Heart left ventricle (tissue), 16 donors: ENCODE measurements at regions not wholly inside any gene's neighbourhood (a gene's known extent, or its start where the extent isn't known, plus 50 kb on each side); places are given as distances from the start of the nearest gene placed in this dataset.
"Not testable (repeated sequence)": the region's sequence is repeated elsewhere in the genome, so short reads cannot be mapped to it uniquely, and the experiment has no call there.

Experiments used
- ATAC-seq, 4 donors: fragments of 200-7000 bp; cut with Tn5 transposase; one replicate each; pipeline ENCODE4 v1.9.1; 2020 to 2022; ENCODE audit warnings: moderate library complexity in 4 of 4, mild to moderate bottlenecking in 3 of 4, moderate number of reproducible peaks in 1 of 4
- DNase-seq, 5 donors: peaks; one replicate each; pipeline ENCODE4 v3.0.0-alpha.2; 2020
- H3K27ac ChIP-seq, 12 donors: fragments of 200-600 bp; sonication (generic) in 4 of 12; one replicate each; pipeline versions ENCODE4 v1.5.0 to v1.8.0; 2016 to 2022; ENCODE audit warnings: mild to moderate bottlenecking in 2 of 12
- H3K27me3 ChIP-seq, 9 donors: fragments of 200-600 bp; sonication (generic) in 2 of 9; one replicate each; pipeline versions ENCODE4 v1.5.1 to v1.8.0; 2016 to 2022; ENCODE audit warnings: mild to moderate bottlenecking in 3 of 9
- H3K36me3 ChIP-seq, 9 donors: fragments of 200-600 bp; sonication (generic) in 2 of 9; one replicate each; pipeline versions ENCODE4 v1.5.0 to v1.8.0; 2018 to 2022; ENCODE audit warnings: mild to moderate bottlenecking in 2 of 9
- H3K4me1 ChIP-seq, 12 donors: fragments of 200-600 bp; sonication (generic) in 4 of 12; one replicate each; pipeline versions ENCODE4 v1.5.0 to v1.8.0; 2016 to 2022; ENCODE audit warnings: mild to moderate bottlenecking in 3 of 12
- H3K4me3 ChIP-seq, 12 donors: fragments of 200-600 bp; sonication (generic) in 4 of 12; one replicate each; pipeline versions ENCODE4 v1.5.0 to v1.8.0; 2017 to 2022; ENCODE audit warnings: mild to moderate bottlenecking in 9 of 12, moderate library complexity in 4 of 12
- H3K9me3 ChIP-seq, 12 donors: fragments of 200-600 bp; sonication (generic) in 4 of 12; one replicate each; pipeline versions ENCODE4 v1.5.0 to v1.8.0; 2016 to 2022; ENCODE audit warnings: mild to moderate bottlenecking in 1 of 12
- CTCF ChIP-seq, 12 donors: fragments of 200-600 bp; sonication (generic) in 4 of 12; IDR thresholded peaks; one replicate each; pipeline versions ENCODE4 v1.5.0 to v1.8.0; 2018 to 2022; ENCODE audit warnings: antibody characterized with exemption in 12 of 12, mild to moderate bottlenecking in 5 of 12
- POLR2A ChIP-seq, 2 donors: fragments of 450-650 bp; IDR thresholded peaks; one replicate each; pipeline ENCODE4 v1.6.1; 2017; ENCODE audit warnings: antibody characterized with exemption in 2 of 2, mild to moderate bottlenecking in 2 of 2, moderate library complexity in 2 of 2
- WGBS, 4 donors: extraction: QIAGEN DNeasy Blood & Tissue Kit in 2 of 4; methylation state at CpG; one replicate each; pipeline versions ENCODE4 v1.1.5 to v1.1.7; 2013 to 2018; 5-methylcytosine and 5-hydroxymethylcytosine counted together
- intact Hi-C, 10 donors: fragments of 100-400 bp; cut with DNase I; formaldehyde crosslinking; loops; one replicate each; pipeline versions ENCODE4 v1.11.1 to v1.14.2; 2022
- donor health status: ischemic (EF 13 %, LVEDD 7.1; RV severe dilation, severe dysfunction).
- donor health status: healthy with polysubstance abuse.
- donor health status: DM: no; HTN: yes; CAD: no.
- donor health status: DM: no; HTN: no; CAD: no.
- donor health status: ischemic (EF 25% LVEDD 6.9; RV normal size, moderate dysfunction).
- donor health status: ischemic (EF 25% LVEDD 5.7; RV mildly dilated, moderate dysfunction).
- donor health status: healthy.
- donor health status: DM: yes; HTN: yes; CAD: no.
- donor health status: ischemic (EF 35%, LVEDD 5.7; RV mildly dilated, moderate dysfunction).
- donor health status: nonischemic (EF 11% LVEDD 7.7; RV severe dilation, severe dysfunction).
- donor health status: DM: yes; HTN: yes; CAD: no.
- donor health status: PGD.
- donor health status: ischemic (EF 29% LVEDD 5.4; RV normal size, mild dysfunction).
- donor health status: nonischemic (EF 23%, LVEDD 6.1; RV moderate dilation, normal function).

GRCh38 chr1:177411381-177411780, 240.6 kb downstream of the BRINP2 start:
- Histone ChIP-seq H3K36me3 (no peaks in the 10 kb centered on the region), H3K9me3 (no peaks in the 10 kb centered on the region), H3K4me3 (no peak overlapping the region), H3K27me3 (peaks cover 0 to 6% (median 0%) of the 10 kb centered on the region in 9 donors), H3K4me1 (no peaks in the 10 kb centered on the region), H3K27ac (no peak overlapping the region)
- intact Hi-C loops: no loop called here
- DNase-seq (no peak), ATAC-seq (no peak)
- WGBS, 4 donors: 50 to 62% (median 54%) methylated on average over 3 of the region's 3 CpGs
- TF ChIP-seq POLR2A (IDR thresholded peaks at IDR 0.05): no peak
- no peak for TF ChIP-seq CTCF (IDR thresholded peaks at IDR 0.05)

- Histone ChIP-seq H3K36me3 (no peaks in the 10 kb centered on the region), H3K27ac (no peak overlapping the region), H3K4me3 (no peak overlapping the region), H3K4me1 (no peaks in the 10 kb centered on the region), H3K9me3 (no peaks in the 10 kb centered on the region), H3K27me3 (peaks cover 0 to 6% (median 0%) of the 10 kb centered on the region in 9 donors)
- no peak for TF ChIP-seq CTCF (IDR thresholded peaks at IDR 0.05)
- no peak for TF ChIP-seq POLR2A (IDR thresholded peaks at IDR 0.05)
- intact Hi-C loops: no loop called here
- ATAC-seq: no peak
- WGBS, 4 donors: 61 to 69% (median 65%) methylated on average over 5 of the region's 5 CpGs
- DNase-seq: no peak
Measured at GRCh38 chr1:177410179-177410766, 239.5 kb downstream of the BRINP2 start.

- ATAC-seq, H3K36me3 ChIP-seq, H3K9me3 ChIP-seq, DNase-seq, H3K4me3 ChIP-seq, intact Hi-C loops, H3K27me3 ChIP-seq, H3K27ac ChIP-seq, H3K4me1 ChIP-seq: not testable (repeated sequence)
- 82 to 87% (median 86%) methylated on average over 14 of the region's 14 CpGs for WGBS, 4 donors
Measured at GRCh38 chr1:177406323-177406722, 235.6 kb downstream of the BRINP2 start.

- intact Hi-C loops: no loop called here
- 86 to 89% (median 87%) methylated on average over 3 of the region's 3 CpGs for WGBS, 4 donors
- TF ChIP-seq POLR2A (IDR thresholded peaks at IDR 0.05): no peak
- TF ChIP-seq CTCF (IDR thresholded peaks at IDR 0.05): no peak
Measured at GRCh38 chr1:177392336-177392735, 221.6 kb downstream of the BRINP2 start.

More at GRCh38 chr1:177392336-177392735, 221.6 kb downstream of the BRINP2 start:
- Histone ChIP-seq H3K27ac (no peak overlapping the region), H3K36me3 (no peaks in the 10 kb centered on the region), H3K27me3 (peaks cover 0 to 14% (median 0%) of the 10 kb centered on the region in 9 donors), H3K4me1 (no peaks in the 10 kb centered on the region), H3K9me3 (no peaks in the 10 kb centered on the region), H3K4me3 (no peak overlapping the region)
- no peak for DNase-seq
- no peak for ATAC-seq
